ENCODE measurements at regions not wholly inside any gene's neighbourhood (a gene's known extent, or its start where the extent isn't known, plus 50 kb on each side); places are given as distances from the start of the nearest gene placed in this dataset.

GRCh38 chr4:165631912-165632311 is 241.1 kb upstream of the TLL1 start:
- Histone ChIP-seq H3K9me2 (replicated peaks; ENCODE audit: insufficient read depth, low read length) (no peaks in the 10 kb centered on the region), H3K9me3 (ENCODE audit: low read length) (no peaks in the 10 kb centered on the region), H3K27ac (ENCODE audit: low read length) (no peak overlapping the region), H3K36me3 (ENCODE audit: insufficient read depth, low read length) (no peaks in the 10 kb centered on the region), H3K4me3 (ENCODE audit: low read length) (no peak overlapping the region), H3K79me2 (ENCODE audit: low read length) (no peaks in the 10 kb centered on the region), H3K4me1 (ENCODE audit: low read length) (no peaks in the 10 kb centered on the region), H3K4me2 (ENCODE audit: low read depth, low read length, poor library complexity, severe bottlenecking) (no peak overlapping the region), H2AFZ (ENCODE audit: low read length) (no peak overlapping the region), H4K20me1 (ENCODE audit: insufficient read depth, low read depth, low read length) (no peaks in the 10 kb centered on the region), H3K9ac (ENCODE audit: low read length) (no peak overlapping the region), H3K27me3 (ENCODE audit: low read length) (peaks cover 2% of the 10 kb centered on the region; the same call in 1 of the 2 replicates)
- DNase-seq, result no peak

GRCh38 chr4:165634766-165635165 is 238.3 kb upstream of the TLL1 start:
- no peak overlapping the region for H3K9ac ChIP-seq (ENCODE audit: low read length)
- no peaks in the 10 kb centered on the region for H3K9me3 ChIP-seq (ENCODE audit: low read length)
- no peaks in the 10 kb centered on the region for H3K4me1 ChIP-seq (ENCODE audit: low read length)
- H3K4me3 ChIP-seq (ENCODE audit: low read length), result no peak overlapping the region
- peaks cover 2% of the 10 kb centered on the region; the same call in 1 of the 2 replicates for H3K27me3 ChIP-seq (ENCODE audit: low read length)
- no peaks in the 10 kb centered on the region for H3K9me2 ChIP-seq (replicated peaks; ENCODE audit: insufficient read depth, low read length)
- H2AFZ ChIP-seq (ENCODE audit: low read length), result no peak overlapping the region
- no peaks in the 10 kb centered on the region for H3K36me3 ChIP-seq (ENCODE audit: insufficient read depth, low read length)
- no peak for DNase-seq
- H3K79me2 ChIP-seq (ENCODE audit: low read length), result no peaks in the 10 kb centered on the region
- no peak overlapping the region for H3K27ac ChIP-seq (ENCODE audit: low read length)
- H3K4me2 ChIP-seq (ENCODE audit: low read depth, low read length, poor library complexity, severe bottlenecking), result no peak overlapping the region
- no peaks in the 10 kb centered on the region for H4K20me1 ChIP-seq (ENCODE audit: insufficient read depth, low read depth, low read length)

- no peaks in the 10 kb centered on the region for H3K79me2 ChIP-seq (ENCODE audit: low read length)
- H3K4me2 ChIP-seq (ENCODE audit: low read depth, low read length, poor library complexity, severe bottlenecking), result no peak overlapping the region
- no peaks in the 10 kb centered on the region for H3K9me2 ChIP-seq (replicated peaks; ENCODE audit: insufficient read depth, low read length)
- no peak overlapping the region for H3K9ac ChIP-seq (ENCODE audit: low read length)
- no peaks in the 10 kb centered on the region for H3K9me3 ChIP-seq (ENCODE audit: low read length)
- no peaks in the 10 kb centered on the region for H3K36me3 ChIP-seq (ENCODE audit: insufficient read depth, low read length)
- H3K4me3 ChIP-seq (ENCODE audit: low read length), result no peak overlapping the region
- no peaks in the 10 kb centered on the region for H4K20me1 ChIP-seq (ENCODE audit: insufficient read depth, low read depth, low read length)
- H3K4me1 ChIP-seq (ENCODE audit: low read length), result no peaks in the 10 kb centered on the region
- H3K27ac ChIP-seq (ENCODE audit: low read length), result no peak overlapping the region
- no peak for DNase-seq
- peaks cover 2% of the 10 kb centered on the region; the same call in 1 of the 2 replicates for H3K27me3 ChIP-seq (ENCODE audit: low read length)
- H2AFZ ChIP-seq (ENCODE audit: low read length), result no peak overlapping the region
Observed at GRCh38 chr4:165635381-165635780, 237.7 kb upstream of the TLL1 start.

- Histone ChIP-seq H4K20me1 (ENCODE audit: insufficient read depth, low read depth, low read length) (no peaks in the 10 kb centered on the region), H3K4me2 (ENCODE audit: low read depth, low read length, poor library complexity, severe bottlenecking) (no peak overlapping the region), H3K36me3 (ENCODE audit: insufficient read depth, low read length) (no peaks in the 10 kb centered on the region), H3K4me1 (ENCODE audit: low read length) (no peaks in the 10 kb centered on the region), H3K9me2 (replicated peaks; ENCODE audit: insufficient read depth, low read length) (no peaks in the 10 kb centered on the region), H3K27ac (ENCODE audit: low read length) (no peak overlapping the region), H3K9me3 (ENCODE audit: low read length) (no peaks in the 10 kb centered on the region), H3K79me2 (ENCODE audit: low read length) (no peaks in the 10 kb centered on the region), H3K4me3 (ENCODE audit: low read length) (no peak overlapping the region), H2AFZ (ENCODE audit: low read length) (no peak overlapping the region), H3K9ac (ENCODE audit: low read length) (no peak overlapping the region), H3K27me3 (ENCODE audit: low read length) (peaks cover under 1% of the 10 kb centered on the region; the same call in 1 of the 2 replicates)
- DNase-seq, result no peak
Observed at GRCh38 chr4:165635951-165636350, 237.1 kb upstream of the TLL1 start.

GRCh38 chr4:165651901-165652300 is 221.1 kb upstream of the TLL1 start:
- Histone ChIP-seq H4K20me1 (ENCODE audit: insufficient read depth, low read depth, low read length) (no peaks in the 10 kb centered on the region), H3K27me3 (ENCODE audit: low read length) (no peaks in the 10 kb centered on the region), H2AFZ (ENCODE audit: low read length) (no peak overlapping the region), H3K9me3 (ENCODE audit: low read length) (no peaks in the 10 kb centered on the region), H3K9me2 (replicated peaks; ENCODE audit: insufficient read depth, low read length) (no peaks in the 10 kb centered on the region), H3K36me3 (ENCODE audit: insufficient read depth, low read length) (no peaks in the 10 kb centered on the region), H3K27ac (ENCODE audit: low read length) (no peak overlapping the region), H3K4me2 (ENCODE audit: low read depth, low read length, poor library complexity, severe bottlenecking) (no peak overlapping the region), H3K4me3 (ENCODE audit: low read length) (no peak overlapping the region), H3K4me1 (ENCODE audit: low read length) (no peaks in the 10 kb centered on the region), H3K9ac (ENCODE audit: low read length) (no peak overlapping the region), H3K79me2 (ENCODE audit: low read length) (no peaks in the 10 kb centered on the region)
- DNase-seq, result no peak

GRCh38 chr4:165654556-165654955 is 218.5 kb upstream of the TLL1 start:
- Histone ChIP-seq H3K27me3 (ENCODE audit: low read length) (no peaks in the 10 kb centered on the region), H3K4me2 (ENCODE audit: low read depth, low read length, poor library complexity, severe bottlenecking) (no peak overlapping the region), H3K4me3 (ENCODE audit: low read length) (no peak overlapping the region), H2AFZ (ENCODE audit: low read length) (no peak overlapping the region), H3K27ac (ENCODE audit: low read length) (no peak overlapping the region), H3K9ac (ENCODE audit: low read length) (no peak overlapping the region), H3K9me2 (replicated peaks; ENCODE audit: insufficient read depth, low read length) (no peaks in the 10 kb centered on the region), H4K20me1 (ENCODE audit: insufficient read depth, low read depth, low read length) (no peaks in the 10 kb centered on the region), H3K4me1 (ENCODE audit: low read length) (no peaks in the 10 kb centered on the region), H3K9me3 (ENCODE audit: low read length) (no peaks in the 10 kb centered on the region), H3K36me3 (ENCODE audit: insufficient read depth, low read length) (no peaks in the 10 kb centered on the region), H3K79me2 (ENCODE audit: low read length) (no peaks in the 10 kb centered on the region)
- DNase-seq, result no peak

GRCh38 chr4:165656399-165656798 is 216.6 kb upstream of the TLL1 start:
- Histone ChIP-seq H3K36me3 (ENCODE audit: insufficient read depth, low read length) (no peaks in the 10 kb centered on the region), H3K4me1 (ENCODE audit: low read length) (no peaks in the 10 kb centered on the region), H3K9ac (ENCODE audit: low read length) (no peak overlapping the region), H3K79me2 (ENCODE audit: low read length) (no peaks in the 10 kb centered on the region), H3K4me3 (ENCODE audit: low read length) (no peak overlapping the region), H4K20me1 (ENCODE audit: insufficient read depth, low read depth, low read length) (no peaks in the 10 kb centered on the region), H3K4me2 (ENCODE audit: low read depth, low read length, poor library complexity, severe bottlenecking) (no peak overlapping the region), H3K9me2 (replicated peaks; ENCODE audit: insufficient read depth, low read length) (no peaks in the 10 kb centered on the region), H2AFZ (ENCODE audit: low read length) (no peak overlapping the region), H3K27ac (ENCODE audit: low read length) (no peak overlapping the region), H3K9me3 (ENCODE audit: low read length) (no peaks in the 10 kb centered on the region), H3K27me3 (ENCODE audit: low read length) (no peaks in the 10 kb centered on the region)
- no peak for DNase-seq

GRCh38 chr4:165656829-165657490 is 216.1 kb upstream of the TLL1 start:
- no peaks in the 10 kb centered on the region for H3K27me3 ChIP-seq (ENCODE audit: low read length)
- H3K79me2 ChIP-seq (ENCODE audit: low read length), result no peaks in the 10 kb centered on the region
- no peak overlapping the region for H3K9ac ChIP-seq (ENCODE audit: low read length)
- no peaks in the 10 kb centered on the region for H3K9me3 ChIP-seq (ENCODE audit: low read length)
- H3K36me3 ChIP-seq (ENCODE audit: insufficient read depth, low read length), result no peaks in the 10 kb centered on the region
- no peaks in the 10 kb centered on the region for H3K4me1 ChIP-seq (ENCODE audit: low read length)
- no peak overlapping the region for H3K27ac ChIP-seq (ENCODE audit: low read length)
- no peaks in the 10 kb centered on the region for H4K20me1 ChIP-seq (ENCODE audit: insufficient read depth, low read depth, low read length)
- no peak overlapping the region for H3K4me3 ChIP-seq (ENCODE audit: low read length)
- no peak for DNase-seq
- no peaks in the 10 kb centered on the region for H3K9me2 ChIP-seq (replicated peaks; ENCODE audit: insufficient read depth, low read length)
- H2AFZ ChIP-seq (ENCODE audit: low read length), result no peak overlapping the region
- no peak overlapping the region for H3K4me2 ChIP-seq (ENCODE audit: low read depth, low read length, poor library complexity, severe bottlenecking)
